ENCODE measurements at regions not wholly inside any gene's neighbourhood (a gene's known extent, or its start where the extent isn't known, plus 50 kb on each side); places are given as distances from the start of the nearest gene placed in this dataset.

GRCh38 chr18:39862341-39862740 is 2092.7 kb upstream of the PIK3C3 start:
- TF ChIP-seq CTCF (IDR thresholded peaks at IDR 0.05) (no peak), POLR2A (IDR thresholded peaks at IDR 0.05) (no peak)

All from Peyer's patch (tissue), 4 donors.